ENCODE measurements at regions not wholly inside any gene's neighbourhood (a gene's known extent, or its start where the extent isn't known, plus 50 kb on each side); places are given as distances from the start of the nearest gene placed in this dataset.
A peak's percentile ranks its signal among the peaks of the same experiment; 100 is the strongest.
"Not testable (repeated sequence)": the region's sequence is repeated elsewhere in the genome, so short reads cannot be mapped to it uniquely, and the experiment has no call there.

- no peak for TF ChIP-seq CTCF (IDR thresholded peaks at IDR 0.05)
- no peak for TF ChIP-seq POLR2A (IDR thresholded peaks at IDR 0.05)
- H3K4me1 ChIP-seq (replicated peaks in 1 of 2) = peaks cover 5 to 12% of the 10 kb centered on the region in 2 donors
- intact Hi-C loops (cut with DNase I) = no loop called here
- no peak overlapping the region for H3K4me3 ChIP-seq
- H3K36me3 ChIP-seq (replicated peaks in 1 of 2) = no peaks in the 10 kb centered on the region
- H3K27me3 ChIP-seq = no peaks in the 10 kb centered on the region
- no peak for DNase-seq
- WGBS, 4 donors = 91 to 95% (median 94%) methylated on average over 8 to 10 of the region's 10 CpGs
- H3K27ac ChIP-seq = no peak overlapping the region
- H3K9me3 ChIP-seq (replicated peaks in 1 of 3) = no peaks in the 10 kb centered on the region
These were observed 117.3 kb downstream of the MYCN start for GRCh38 chr2:16057661-16058060.

DNA sequence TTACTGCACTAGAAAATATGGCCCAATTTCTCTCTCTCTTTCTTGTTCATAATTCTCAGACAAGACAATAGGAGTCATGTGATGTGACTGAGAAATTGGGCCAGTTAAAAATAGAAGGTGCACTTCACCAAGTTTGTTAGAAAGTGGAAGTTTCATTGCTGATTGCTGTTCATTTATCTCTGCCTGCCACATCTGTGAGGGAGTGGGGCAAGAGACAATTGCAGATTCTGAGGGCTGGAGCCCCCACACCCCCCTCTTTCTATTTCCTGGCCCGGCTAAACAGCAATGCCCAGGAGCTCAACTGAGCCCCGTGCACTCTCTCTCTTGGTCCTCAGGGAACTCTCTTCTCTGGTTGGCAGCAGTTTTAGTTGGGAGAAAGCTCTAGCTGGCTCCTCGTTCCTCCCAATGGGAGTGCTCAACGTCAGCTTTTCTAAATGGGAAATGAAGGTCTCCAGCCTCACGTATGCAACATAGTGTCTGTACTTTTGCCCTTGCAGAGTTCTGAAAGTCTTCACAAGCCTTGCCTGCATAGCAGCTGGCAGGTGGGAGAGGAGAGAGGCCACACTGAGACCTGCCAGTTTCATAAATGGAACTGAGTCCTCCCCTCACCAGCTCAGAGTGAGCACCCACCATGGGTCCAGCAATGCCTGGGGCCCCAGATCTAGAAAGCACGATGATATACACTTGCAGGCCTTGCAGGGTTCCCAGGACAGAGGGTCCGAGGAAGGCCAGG, 115.7 kb downstream of the MYCN start:
- peak in 4 of 7 donors; percentile 23 to 55 (median 28) for DNase-seq
- peaks cover 5 to 12% of the 10 kb centered on the region in 2 donors for H3K4me1 ChIP-seq (replicated peaks in 1 of 2)
- intact Hi-C loops (cut with DNase I) = no loop called here
- no peak overlapping the region for H3K4me3 ChIP-seq
- H3K27ac ChIP-seq = no peak overlapping the region
- 30 to 39% (median 32%) methylated on average over 7 of the region's 7 CpGs for WGBS, 4 donors
- H3K9me3 ChIP-seq (replicated peaks in 1 of 3) = no peaks in the 10 kb centered on the region
- H3K36me3 ChIP-seq (replicated peaks in 1 of 2) = no peaks in the 10 kb centered on the region
- no peaks in the 10 kb centered on the region for H3K27me3 ChIP-seq
- TF ChIP-seq CTCF (IDR thresholded peaks at IDR 0.05) = no peak

DNA sequence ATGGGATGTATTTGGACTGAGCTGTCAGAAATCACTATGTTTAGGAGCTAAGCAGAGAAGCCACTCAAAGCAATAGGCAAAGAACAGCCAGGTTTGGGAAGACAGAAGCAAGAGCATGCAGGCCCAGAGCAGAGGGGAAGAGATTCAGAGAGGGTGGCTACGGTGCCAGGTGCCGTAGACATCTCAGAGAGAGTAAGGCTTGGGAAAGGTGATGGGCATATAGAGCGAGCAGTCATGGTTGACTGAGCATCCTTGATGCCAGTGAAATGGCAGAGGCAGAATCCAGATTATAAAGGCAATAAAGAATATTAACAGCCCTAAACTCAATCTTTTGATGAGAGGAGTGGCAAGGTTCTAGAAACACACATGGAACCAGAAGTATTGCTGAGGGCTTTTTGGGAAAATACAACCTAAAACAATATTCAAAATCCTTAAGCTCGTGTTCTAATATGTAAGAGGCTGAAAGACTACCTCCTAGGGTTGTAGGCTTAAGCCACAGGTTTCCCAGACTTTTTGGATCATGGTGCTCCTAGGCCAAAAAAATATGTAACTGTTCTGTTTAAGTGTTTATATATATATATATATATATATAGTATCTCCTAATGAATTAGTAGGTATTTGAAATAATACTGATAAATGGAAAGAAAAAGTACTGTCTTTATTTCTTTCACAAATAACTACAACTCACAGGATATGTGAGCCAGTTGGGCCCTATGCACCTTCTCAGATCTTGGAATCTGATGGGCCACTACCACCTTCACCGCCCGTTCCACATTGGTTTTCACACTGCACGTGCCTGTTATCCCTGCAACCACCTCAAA, 113.3 kb downstream of the MYCN start:
- TF ChIP-seq CTCF (IDR thresholded peaks at IDR 0.05) = no peak
- TF ChIP-seq POLR2A (IDR thresholded peaks at IDR 0.05) = no peak
- 85 to 91% (median 88%) methylated on average over 7 of the region's 7 CpGs for whole genome bisulfite sequencing, 4 donors
- Histone ChIP-seq H3K36me3 (replicated peaks in 1 of 2) (no peaks in the 10 kb centered on the region), H3K9me3 (replicated peaks in 1 of 3) (no peaks in the 10 kb centered on the region), H3K4me3 (no peak overlapping the region), H3K27me3 (no peaks in the 10 kb centered on the region), H3K27ac (no peak overlapping the region), H3K4me1 (replicated peaks in 1 of 2) (peaks cover 5 to 14% of the 10 kb centered on the region in 2 donors)
- DNase-seq = no peak
- intact Hi-C loops (cut with DNase I) = no loop called here

DNA sequence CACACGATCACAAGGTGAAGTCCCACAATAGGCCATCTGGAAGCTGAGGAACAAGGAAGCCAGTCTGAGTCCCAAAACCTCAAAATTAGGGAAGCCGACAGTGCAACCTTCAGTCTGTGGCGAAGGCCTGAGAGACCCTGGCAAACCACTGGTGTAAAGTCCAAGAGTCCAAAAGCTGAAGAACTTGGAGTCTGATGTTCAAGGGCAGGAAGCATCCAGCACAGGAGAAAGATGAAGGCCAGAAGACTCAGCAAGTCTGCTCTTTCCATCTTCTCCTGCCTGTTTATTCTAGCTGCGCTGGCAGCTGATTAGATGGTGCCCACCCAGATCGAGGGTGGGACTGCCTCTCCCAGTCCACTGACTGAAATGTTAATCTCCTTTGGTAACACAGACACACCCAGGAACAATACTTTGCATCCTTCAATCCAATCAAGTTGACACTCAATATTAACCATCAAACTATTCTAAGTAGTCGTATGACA, 112.3 kb downstream of the MYCN start:
- H3K27me3 ChIP-seq; H3K9me3 ChIP-seq (replicated peaks in 1 of 3); H3K4me3 ChIP-seq; DNase-seq; H3K27ac ChIP-seq; H3K36me3 ChIP-seq (replicated peaks in 1 of 2); intact Hi-C loops (cut with DNase I): not testable (repeated sequence)
- H3K4me1 ChIP-seq (replicated peaks in 1 of 2) = peaks cover 5 to 14% of the 10 kb centered on the region in 2 donors
- WGBS, 4 donors = 83 to 85% (median 84%) methylated on average over 6 of the region's 6 CpGs
